Brain microvascular endothelial cell (primary cell): ENCODE measurements at regions not wholly inside any gene's neighbourhood (a gene's known extent, or its start where the extent isn't known, plus 50 kb on each side); places are given as distances from the start of the nearest gene placed in this dataset.
A peak's percentile ranks its signal among the peaks of the same experiment; 100 is the strongest.

Source experiments
- DNase-seq: peaks from one replicate; pipeline ENCODE4 v3.0.0-alpha.2; 2020
- H3K27ac ChIP-seq: fragments of 250-450 bp; sonication (Bioruptor Pico); 2 replicates; pipeline ENCODE4 v1.5.1; 2020; ENCODE audit warnings: mild to moderate bottlenecking, moderate library complexity
- H3K27me3 ChIP-seq: fragments of 250-450 bp; sonication (Bioruptor Pico); replicated peaks from 2 replicates; pipeline ENCODE4 v1.5.1; 2020; ENCODE audit warnings: mild to moderate bottlenecking
- H3K36me3 ChIP-seq: fragments of 250-450 bp; sonication (Bioruptor Pico); replicated peaks from 2 replicates; pipeline ENCODE4 v1.5.1; 2020; ENCODE audit warnings: mild to moderate bottlenecking
- H3K4me3 ChIP-seq: 2 replicates; pipeline ENCODE4 v1.5.1; 2011; ENCODE audit warnings: low read depth, mild to moderate bottlenecking, control low read depth, low read length, moderate library complexity
- in situ Hi-C: cut with HindIII; loops from 2 replicates; pipeline ENCODE4 v1.10.0; 2017; ENCODE audit warnings: low sequenced_read_pairs, low pct_ligation_motif_present
- TF ChIP-seq, protein P1 (sequence below): IDR thresholded peaks from 2 replicates; pipeline ENCODE4 v1.5.1; 2011; ENCODE audit warnings: low read depth, mild to moderate bottlenecking, moderate library complexity, low read length, control low read depth, inconsistent platforms; ENCODE audit errors: missing control alignments

DNA sequence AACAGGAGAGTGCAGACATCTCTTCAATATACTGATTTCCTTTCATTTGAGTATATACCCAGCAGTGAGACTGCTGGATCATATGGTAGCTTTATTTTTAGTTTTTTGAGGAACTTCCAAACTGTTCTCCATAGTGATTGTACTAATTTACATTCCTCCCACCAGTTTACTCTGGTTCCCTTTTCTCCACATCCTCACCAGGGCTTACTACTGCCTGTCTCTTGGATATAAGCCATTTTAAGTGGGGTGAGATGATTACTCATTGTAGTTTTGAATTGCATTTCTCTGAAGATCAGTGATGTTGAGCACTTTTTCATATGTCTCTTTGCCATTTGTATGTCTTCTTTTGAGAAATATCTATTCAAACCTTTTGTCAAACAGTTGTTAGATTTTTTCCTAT is 64.9 kb upstream of the HMGCLL1 start:
- in situ Hi-C loops = no loop called here
- DNase-seq = no peak
- H3K36me3 ChIP-seq = no peaks in the 10 kb centered on the region

DNA sequence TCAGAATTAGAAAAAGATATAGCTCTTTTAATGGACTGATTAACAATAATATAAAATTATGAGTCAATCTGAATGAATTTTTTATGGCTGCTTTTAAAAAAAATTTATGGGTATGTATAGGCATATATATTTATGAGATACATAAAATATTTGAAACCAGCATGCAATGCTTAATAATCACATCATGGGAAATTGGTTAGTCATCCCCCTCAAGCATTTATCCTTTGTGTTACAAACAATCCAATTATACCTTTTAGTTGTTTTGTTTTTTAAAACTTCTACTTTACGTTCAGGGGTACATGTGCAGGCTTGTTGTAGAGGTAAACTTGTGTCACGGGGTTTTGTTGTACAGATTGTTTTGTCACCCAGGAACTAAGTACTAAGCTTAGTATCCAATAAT is 63.4 kb upstream of the HMGCLL1 start:
- no peak overlapping the region for H3K4me3 ChIP-seq
- no peaks in the 10 kb centered on the region for H3K27me3 ChIP-seq
- H3K36me3 ChIP-seq = no peaks in the 10 kb centered on the region
- in situ Hi-C loops = no loop called here
- H3K27ac ChIP-seq = no peak overlapping the region
- no peak for DNase-seq
- TF ChIP-seq, protein P1, sequence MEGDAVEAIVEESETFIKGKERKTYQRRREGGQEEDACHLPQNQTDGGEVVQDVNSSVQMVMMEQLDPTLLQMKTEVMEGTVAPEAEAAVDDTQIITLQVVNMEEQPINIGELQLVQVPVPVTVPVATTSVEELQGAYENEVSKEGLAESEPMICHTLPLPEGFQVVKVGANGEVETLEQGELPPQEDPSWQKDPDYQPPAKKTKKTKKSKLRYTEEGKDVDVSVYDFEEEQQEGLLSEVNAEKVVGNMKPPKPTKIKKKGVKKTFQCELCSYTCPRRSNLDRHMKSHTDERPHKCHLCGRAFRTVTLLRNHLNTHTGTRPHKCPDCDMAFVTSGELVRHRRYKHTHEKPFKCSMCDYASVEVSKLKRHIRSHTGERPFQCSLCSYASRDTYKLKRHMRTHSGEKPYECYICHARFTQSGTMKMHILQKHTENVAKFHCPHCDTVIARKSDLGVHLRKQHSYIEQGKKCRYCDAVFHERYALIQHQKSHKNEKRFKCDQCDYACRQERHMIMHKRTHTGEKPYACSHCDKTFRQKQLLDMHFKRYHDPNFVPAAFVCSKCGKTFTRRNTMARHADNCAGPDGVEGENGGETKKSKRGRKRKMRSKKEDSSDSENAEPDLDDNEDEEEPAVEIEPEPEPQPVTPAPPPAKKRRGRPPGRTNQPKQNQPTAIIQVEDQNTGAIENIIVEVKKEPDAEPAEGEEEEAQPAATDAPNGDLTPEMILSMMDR = no peak

More for the DNA sequence above, 64.9 kb upstream of the HMGCLL1 start:
- H3K4me3 ChIP-seq = no peak overlapping the region
- H3K27ac ChIP-seq = no peak overlapping the region
- H3K27me3 ChIP-seq = no peaks in the 10 kb centered on the region
- TF ChIP-seq, protein P1 = no peak

GRCh38 chr6:55636406-55637102 is 57.6 kb upstream of the HMGCLL1 start:
- peak; percentile 45 for DNase-seq
- TF ChIP-seq, protein P1 = no peak
- in situ Hi-C loops = no loop called here
- Histone ChIP-seq H3K4me3 (no peak overlapping the region), H3K27ac (no peak overlapping the region), H3K36me3 (no peaks in the 10 kb centered on the region), H3K27me3 (no peaks in the 10 kb centered on the region)

- no peak for DNase-seq
- Histone ChIP-seq H3K36me3 (no peaks in the 10 kb centered on the region), H3K4me3 (no peak overlapping the region), H3K27ac (no peak overlapping the region), H3K27me3 (no peaks in the 10 kb centered on the region)
- TF ChIP-seq, protein P1 = no peak
- in situ Hi-C loops = no loop called here
Measured at GRCh38 chr6:55633471-55633870, 54.5 kb upstream of the HMGCLL1 start.

GRCh38 chr6:55632953-55633352 is 54.0 kb upstream of the HMGCLL1 start:
- no peaks in the 10 kb centered on the region for H3K27me3 ChIP-seq
- TF ChIP-seq, protein P1 = no peak
- H3K36me3 ChIP-seq = no peaks in the 10 kb centered on the region
- H3K27ac ChIP-seq = no peak overlapping the region
- no peak overlapping the region for H3K4me3 ChIP-seq
- DNase-seq = no peak
- in situ Hi-C loops = no loop called here
